ENCODE measurements at regions not wholly inside any gene's neighbourhood (a gene's known extent, or its start where the extent isn't known, plus 50 kb on each side); places are given as distances from the start of the nearest gene placed in this dataset.

- H3F3A ChIP-seq (ENCODE audit: low read length, unreplicated experiment), result no peaks in the 10 kb centered on the region
- DNase-seq, result no peak
- TF ChIP-seq EZH2phosphoT487 (IDR thresholded peaks at IDR 0.05; ENCODE audit: borderline replicate concordance, low read length) (no peak), EZH2 (IDR thresholded peaks at IDR 0.05; ENCODE audit: low read length, unreplicated experiment) (no peak)
- TF ChIP-seq, protein P1, sequence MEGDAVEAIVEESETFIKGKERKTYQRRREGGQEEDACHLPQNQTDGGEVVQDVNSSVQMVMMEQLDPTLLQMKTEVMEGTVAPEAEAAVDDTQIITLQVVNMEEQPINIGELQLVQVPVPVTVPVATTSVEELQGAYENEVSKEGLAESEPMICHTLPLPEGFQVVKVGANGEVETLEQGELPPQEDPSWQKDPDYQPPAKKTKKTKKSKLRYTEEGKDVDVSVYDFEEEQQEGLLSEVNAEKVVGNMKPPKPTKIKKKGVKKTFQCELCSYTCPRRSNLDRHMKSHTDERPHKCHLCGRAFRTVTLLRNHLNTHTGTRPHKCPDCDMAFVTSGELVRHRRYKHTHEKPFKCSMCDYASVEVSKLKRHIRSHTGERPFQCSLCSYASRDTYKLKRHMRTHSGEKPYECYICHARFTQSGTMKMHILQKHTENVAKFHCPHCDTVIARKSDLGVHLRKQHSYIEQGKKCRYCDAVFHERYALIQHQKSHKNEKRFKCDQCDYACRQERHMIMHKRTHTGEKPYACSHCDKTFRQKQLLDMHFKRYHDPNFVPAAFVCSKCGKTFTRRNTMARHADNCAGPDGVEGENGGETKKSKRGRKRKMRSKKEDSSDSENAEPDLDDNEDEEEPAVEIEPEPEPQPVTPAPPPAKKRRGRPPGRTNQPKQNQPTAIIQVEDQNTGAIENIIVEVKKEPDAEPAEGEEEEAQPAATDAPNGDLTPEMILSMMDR (conservative IDR thresholded peaks at IDR 0.05; ENCODE audit: low read depth, low read length), result no peak
- no peaks in the 10 kb centered on the region for H4K20me1 ChIP-seq (ENCODE audit: low read length)
- H2AFZ ChIP-seq (ENCODE audit: low read length), result no peak overlapping the region
- H3K9me2 ChIP-seq (replicated peaks; ENCODE audit: low read length), result no peaks in the 10 kb centered on the region
- H3K4me1 ChIP-seq (ENCODE audit: insufficient read depth, low read length), result no peaks in the 10 kb centered on the region
- no peaks in the 10 kb centered on the region for H3K36me3 ChIP-seq (ENCODE audit: low read depth, low read length)
- no peaks in the 10 kb centered on the region for H3K9me3 ChIP-seq (ENCODE audit: low read length)
- no peaks in the 10 kb centered on the region for H3K27me3 ChIP-seq (ENCODE audit: low read length)
- ATAC-seq, result no peak
- H3K9ac ChIP-seq (ENCODE audit: low read length), result no peak overlapping the region
- POLR2A ChIA-PET (ENCODE audit: unreplicated experiment), result no interaction called here
- no TSS peak for BruUV-seq (replicated peaks)
- CTCF ChIA-PET, result no interaction called here
- H3K4me2 ChIP-seq (ENCODE audit: low read length), result no peak overlapping the region
- no peak overlapping the region for H3K27ac ChIP-seq (ENCODE audit: low read length)
- no peaks in the 10 kb centered on the region for H3K79me2 ChIP-seq (ENCODE audit: low read length)
- intact Hi-C loops (cut with micrococcal nuclease), result no loop called here
- H3K4me3 ChIP-seq (ENCODE audit: low read length), result no peak overlapping the region
These were observed 363.3 kb downstream of the SEMA3D start for GRCh38 chr7:84823530-84823929.

- Histone ChIP-seq H2AFZ (ENCODE audit: low read length) (no peak overlapping the region), H3K4me1 (ENCODE audit: insufficient read depth, low read length) (no peaks in the 10 kb centered on the region), H3F3A (ENCODE audit: low read length, unreplicated experiment) (no peaks in the 10 kb centered on the region), H3K36me3 (ENCODE audit: low read depth, low read length) (no peaks in the 10 kb centered on the region), H4K20me1 (ENCODE audit: low read length) (no peaks in the 10 kb centered on the region), H3K9me3 (ENCODE audit: low read length) (no peaks in the 10 kb centered on the region), H3K4me2 (ENCODE audit: low read length) (no peak overlapping the region), H3K9ac (ENCODE audit: low read length) (no peak overlapping the region), H3K27me3 (ENCODE audit: low read length) (no peaks in the 10 kb centered on the region), H3K9me2 (replicated peaks; ENCODE audit: low read length) (no peaks in the 10 kb centered on the region), H3K4me3 (ENCODE audit: low read length) (no peak overlapping the region), H3K27ac (ENCODE audit: low read length) (no peak overlapping the region), H3K79me2 (ENCODE audit: low read length) (no peaks in the 10 kb centered on the region)
- no TSS peak for BruUV-seq (replicated peaks)
- ChIA-PET POLR2A (ENCODE audit: unreplicated experiment) (no interaction called here), CTCF (no interaction called here)
- intact Hi-C loops (cut with micrococcal nuclease), result no loop called here
- ATAC-seq, result no peak
- no peak for DNase-seq
- no peak for TF ChIP-seq EZH2 (IDR thresholded peaks at IDR 0.05; ENCODE audit: low read length, unreplicated experiment)
- TF ChIP-seq, protein P1 (conservative IDR thresholded peaks at IDR 0.05; ENCODE audit: low read depth, low read length), result no peak
- no peak for TF ChIP-seq EZH2phosphoT487 (IDR thresholded peaks at IDR 0.05; ENCODE audit: borderline replicate concordance, low read length)
These were observed 363.8 kb downstream of the SEMA3D start for GRCh38 chr7:84822941-84823510.

GRCh38 chr7:84821671-84822534 lies 365.0 kb downstream of the SEMA3D start:
- intact Hi-C loops (cut with micrococcal nuclease), result no loop called here
- POLR2A ChIA-PET (ENCODE audit: unreplicated experiment), result no interaction called here
- Histone ChIP-seq H2AFZ (ENCODE audit: low read length) (no peak overlapping the region), H3K9me2 (replicated peaks; ENCODE audit: low read length) (no peaks in the 10 kb centered on the region), H3K27ac (ENCODE audit: low read length) (no peak overlapping the region), H3K36me3 (ENCODE audit: low read depth, low read length) (no peaks in the 10 kb centered on the region), H3F3A (ENCODE audit: low read length, unreplicated experiment) (no peaks in the 10 kb centered on the region), H3K4me1 (ENCODE audit: insufficient read depth, low read length) (no peaks in the 10 kb centered on the region), H3K79me2 (ENCODE audit: low read length) (no peaks in the 10 kb centered on the region), H4K20me1 (ENCODE audit: low read length) (no peaks in the 10 kb centered on the region), H3K9me3 (ENCODE audit: low read length) (no peaks in the 10 kb centered on the region), H3K4me3 (ENCODE audit: low read length) (no peak overlapping the region), H3K4me2 (ENCODE audit: low read length) (no peak overlapping the region), H3K27me3 (ENCODE audit: low read length) (no peaks in the 10 kb centered on the region), H3K9ac (ENCODE audit: low read length) (no peak overlapping the region)
- no TSS peak for BruUV-seq (replicated peaks)
- no peak for ATAC-seq
- CTCF ChIA-PET, result no interaction called here
- TF ChIP-seq EZH2 (IDR thresholded peaks at IDR 0.05; ENCODE audit: low read length, unreplicated experiment), result no peak
- no peak for TF ChIP-seq EZH2phosphoT487 (IDR thresholded peaks at IDR 0.05; ENCODE audit: borderline replicate concordance, low read length)
- TF ChIP-seq, protein P1 (conservative IDR thresholded peaks at IDR 0.05; ENCODE audit: low read depth, low read length), result no peak
- DNase-seq, result no peak

All from PC-3 (cell line).